Lung (tissue), 11 donors: ENCODE measurements at regions not wholly inside any gene's neighbourhood (a gene's known extent, or its start where the extent isn't known, plus 50 kb on each side); places are given as distances from the start of the nearest gene placed in this dataset.
A peak's percentile ranks its signal among the peaks of the same experiment; 100 is the strongest.

ENCODE experiments used
- ATAC-seq: fragments of 200-7000 bp; cut with Tn5 transposase; one replicate; pipeline ENCODE4 v1.9.1; 2020; ENCODE audit warnings: moderate number of reproducible peaks; ENCODE audit not compliant: insufficient read depth, low FRiP score
- DNase-seq, 3 donors: peaks; one replicate each; pipeline ENCODE4 v3.0.0-alpha.2; 2013 to 2017
- H3K27ac ChIP-seq, 2 donors: one replicate each; pipeline ENCODE4 v1.5.1; 2013; ENCODE audit warnings: mild to moderate bottlenecking in 2 of 2, moderate library complexity in 2 of 2, control low read depth in 1 of 2, inconsistent platforms in 1 of 2, low read depth in 1 of 2, low read length in 1 of 2
- H3K27me3 ChIP-seq, 3 donors: one replicate each; pipeline ENCODE4 v1.5.1; 2013; ENCODE audit warnings: low read length in 2 of 3; ENCODE audit not compliant: control insufficient read depth in 3 of 3, insufficient read depth in 3 of 3
- H3K36me3 ChIP-seq, 4 donors: one replicate each; pipeline ENCODE4 v1.5.1; 2013; ENCODE audit warnings: low read length in 4 of 4, mild to moderate bottlenecking in 1 of 4, moderate library complexity in 1 of 4; ENCODE audit not compliant: control insufficient read depth in 4 of 4, insufficient read depth in 4 of 4
- H3K4me1 ChIP-seq, 5 donors: one replicate each; pipeline ENCODE4 v1.5.1; 2013; ENCODE audit warnings: low read length in 5 of 5, mild to moderate bottlenecking in 2 of 5, moderate library complexity in 1 of 5; ENCODE audit not compliant: control insufficient read depth in 5 of 5, insufficient read depth in 5 of 5
- H3K4me3 ChIP-seq: one replicate; pipeline ENCODE4 v1.5.1; 2013; ENCODE audit warnings: mild to moderate bottlenecking, control low read depth, moderate library complexity
- H3K9ac ChIP-seq, 2 donors: one replicate each; pipeline ENCODE4 v1.5.1; 2013; ENCODE audit warnings: low read length in 2 of 2, control low read depth in 1 of 2; ENCODE audit not compliant: insufficient read depth in 1 of 2
- H3K9me3 ChIP-seq, 4 donors: one replicate each; pipeline ENCODE4 v1.5.1; 2013; ENCODE audit warnings: low read length in 3 of 4, mild to moderate bottlenecking in 1 of 4, moderate library complexity in 1 of 4; ENCODE audit not compliant: control insufficient read depth in 4 of 4, insufficient read depth in 3 of 4
- WGBS, 2 donors: extraction: QIAGEN DNeasy Blood & Tissue Kit; methylation state at CpG; one replicate each; pipeline ENCODE4 v1.1.7; 2013; 5-methylcytosine and 5-hydroxymethylcytosine counted together
- TF ChIP-seq, protein P1 (sequence below): IDR thresholded peaks from 2 replicates; pipeline ENCODE4 v1.5.1; 2012; ENCODE audit warnings: mild to moderate bottlenecking; ENCODE audit errors: control extremely low read depth, extremely low read depth
- donor health status: control.
- donor health status: control.
- donor health status: Bipolar disorder and iron deficiency.
- donor health status: healthy.
- donor health status: DM: yes; HTN: yes; CAD: no.

GRCh38 chr9:75666856-75667554 lies 223.5 kb upstream of the PCSK5 start:
- no peak overlapping the region for H3K9ac ChIP-seq
- H3K4me1 ChIP-seq: peaks cover 0 to 3% (median 0%) of the 10 kb centered on the region in 5 donors
- H3K9me3 ChIP-seq: no peaks in the 10 kb centered on the region
- TF ChIP-seq, protein P1, sequence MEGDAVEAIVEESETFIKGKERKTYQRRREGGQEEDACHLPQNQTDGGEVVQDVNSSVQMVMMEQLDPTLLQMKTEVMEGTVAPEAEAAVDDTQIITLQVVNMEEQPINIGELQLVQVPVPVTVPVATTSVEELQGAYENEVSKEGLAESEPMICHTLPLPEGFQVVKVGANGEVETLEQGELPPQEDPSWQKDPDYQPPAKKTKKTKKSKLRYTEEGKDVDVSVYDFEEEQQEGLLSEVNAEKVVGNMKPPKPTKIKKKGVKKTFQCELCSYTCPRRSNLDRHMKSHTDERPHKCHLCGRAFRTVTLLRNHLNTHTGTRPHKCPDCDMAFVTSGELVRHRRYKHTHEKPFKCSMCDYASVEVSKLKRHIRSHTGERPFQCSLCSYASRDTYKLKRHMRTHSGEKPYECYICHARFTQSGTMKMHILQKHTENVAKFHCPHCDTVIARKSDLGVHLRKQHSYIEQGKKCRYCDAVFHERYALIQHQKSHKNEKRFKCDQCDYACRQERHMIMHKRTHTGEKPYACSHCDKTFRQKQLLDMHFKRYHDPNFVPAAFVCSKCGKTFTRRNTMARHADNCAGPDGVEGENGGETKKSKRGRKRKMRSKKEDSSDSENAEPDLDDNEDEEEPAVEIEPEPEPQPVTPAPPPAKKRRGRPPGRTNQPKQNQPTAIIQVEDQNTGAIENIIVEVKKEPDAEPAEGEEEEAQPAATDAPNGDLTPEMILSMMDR: no peak
- 75 to 92% methylated on average over 10 of the region's 10 CpGs for WGBS, 2 donors
- no peaks in the 10 kb centered on the region for H3K36me3 ChIP-seq
- no peak overlapping the region for H3K27ac ChIP-seq
- H3K4me3 ChIP-seq: no peak overlapping the region
- no peak for ATAC-seq
- H3K27me3 ChIP-seq: no peaks in the 10 kb centered on the region
- peak in 1 of 3 donors; percentile 6 for DNase-seq

- H3K4me3 ChIP-seq: no peak overlapping the region
- TF ChIP-seq, protein P1: no peak
- H3K9ac ChIP-seq: no peak overlapping the region
- 56 to 83% methylated on average over 2 of the region's 2 CpGs for WGBS, 2 donors
- no peaks in the 10 kb centered on the region for H3K36me3 ChIP-seq
- no peak overlapping the region for H3K27ac ChIP-seq
- DNase-seq: no peak
- no peak for ATAC-seq
- no peaks in the 10 kb centered on the region for H3K9me3 ChIP-seq
- no peaks in the 10 kb centered on the region for H3K27me3 ChIP-seq
- H3K4me1 ChIP-seq: peaks cover 0 to 3% (median 0%) of the 10 kb centered on the region in 5 donors
Measured at GRCh38 chr9:75669721-75670120, 220.8 kb upstream of the PCSK5 start.

DNA sequence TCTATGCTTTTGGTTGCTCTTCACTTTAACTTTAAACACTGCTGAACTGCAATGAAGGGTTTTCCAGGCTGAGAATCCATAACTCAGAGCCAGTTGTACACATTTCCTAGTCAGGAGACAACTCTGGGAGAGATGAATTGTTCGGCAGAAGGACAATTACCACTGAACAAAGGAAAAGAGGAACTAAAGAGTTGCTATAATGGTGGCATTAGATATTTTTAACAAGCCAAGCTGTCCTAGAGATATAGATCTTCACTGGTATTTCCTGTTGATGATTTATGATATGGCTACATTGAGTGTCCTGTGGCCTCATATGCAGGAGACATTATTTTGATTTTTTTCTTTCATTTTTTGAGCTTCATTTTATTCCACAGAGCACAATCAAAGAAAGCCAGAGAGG lies 219.1 kb upstream of the PCSK5 start:
- H3K4me1 ChIP-seq: peaks cover 0 to 3% (median 0%) of the 10 kb centered on the region in 5 donors
- no peak for DNase-seq
- no peak for ATAC-seq
- no peak overlapping the region for H3K4me3 ChIP-seq
- TF ChIP-seq, protein P1: no peak
- no peaks in the 10 kb centered on the region for H3K36me3 ChIP-seq
- H3K9me3 ChIP-seq: no peaks in the 10 kb centered on the region
- 17 to 51% methylated on average over 1 of the region's 1 CpG for WGBS, 2 donors
- no peak overlapping the region for H3K9ac ChIP-seq
- no peak overlapping the region for H3K27ac ChIP-seq
- no peaks in the 10 kb centered on the region for H3K27me3 ChIP-seq

- no peak for DNase-seq
- Histone ChIP-seq H3K9me3 (no peaks in the 10 kb centered on the region), H3K36me3 (no peaks in the 10 kb centered on the region), H3K27me3 (no peaks in the 10 kb centered on the region), H3K4me3 (no peak overlapping the region), H3K4me1 (peaks cover 0 to 3% (median 0%) of the 10 kb centered on the region in 5 donors), H3K9ac (no peak overlapping the region), H3K27ac (no peak overlapping the region)
- ATAC-seq: no peak
- WGBS, 2 donors: 25 to 27% methylated on average over 1 of the region's 1 CpG
- TF ChIP-seq, protein P1: no peak
Measured at GRCh38 chr9:75672478-75672877, 218.0 kb upstream of the PCSK5 start.
